ENCODE measurements at regions not wholly inside any gene's neighbourhood (a gene's known extent, or its start where the extent isn't known, plus 50 kb on each side); places are given as distances from the start of the nearest gene placed in this dataset.
A peak's percentile ranks its signal among the peaks of the same experiment; 100 is the strongest.

- no peak overlapping the region for H2AFZ ChIP-seq (ENCODE audit: low read length)
Observed at GRCh38 chr13:81988567-81988966, 1647.6 kb upstream of the SPRY2 start.

GRCh38 chr13:81987677-81988357 is 1646.9 kb upstream of the SPRY2 start:
- no peak overlapping the region for H2AFZ ChIP-seq (ENCODE audit: low read length)
- H3K79me2 ChIP-seq (ENCODE audit: low read length): no peaks in the 10 kb centered on the region
- BruUV-seq (replicated peaks): no TSS peak
- no peaks in the 10 kb centered on the region for H3F3A ChIP-seq (ENCODE audit: low read length, unreplicated experiment)
- no peaks in the 10 kb centered on the region for H3K9me2 ChIP-seq (replicated peaks; ENCODE audit: low read length)
- no peaks in the 10 kb centered on the region for H3K36me3 ChIP-seq (ENCODE audit: low read depth, low read length)
- H3K4me3 ChIP-seq (ENCODE audit: low read length): no peak overlapping the region
- no peaks in the 10 kb centered on the region for H4K20me1 ChIP-seq (ENCODE audit: low read length)
- no peaks in the 10 kb centered on the region for H3K9me3 ChIP-seq (ENCODE audit: low read length)
- H3K27ac ChIP-seq (ENCODE audit: low read length): no peak overlapping the region
- no peaks in the 10 kb centered on the region for H3K27me3 ChIP-seq (ENCODE audit: low read length)
- H3K4me2 ChIP-seq (ENCODE audit: low read length): no peak overlapping the region
- DNase-seq (no peak), ATAC-seq (no peak)
- H3K4me1 ChIP-seq (ENCODE audit: insufficient read depth, low read length): no peaks in the 10 kb centered on the region
- POLR2A ChIA-PET (ENCODE audit: unreplicated experiment): no interaction called here
- CTCF ChIA-PET: no interaction called here
- TF ChIP-seq CTCF (conservative IDR thresholded peaks at IDR 0.05; ENCODE audit: low read depth, low read length): no peak
- no peak for TF ChIP-seq EZH2phosphoT487 (IDR thresholded peaks at IDR 0.05; ENCODE audit: borderline replicate concordance, low read length)
- intact Hi-C loops (cut with micrococcal nuclease): no loop called here
- H3K9ac ChIP-seq (ENCODE audit: low read length): no peak overlapping the region

More at GRCh38 chr13:81988567-81988966, 1647.6 kb upstream of the SPRY2 start:
- ATAC-seq: no peak
- no peaks in the 10 kb centered on the region for H3K9me2 ChIP-seq (replicated peaks; ENCODE audit: low read length)
- no peak overlapping the region for H3K4me3 ChIP-seq (ENCODE audit: low read length)
- no peaks in the 10 kb centered on the region for H3F3A ChIP-seq (ENCODE audit: low read length, unreplicated experiment)
- BruUV-seq (replicated peaks): no TSS peak
- intact Hi-C loops (cut with micrococcal nuclease): no loop called here
- no peaks in the 10 kb centered on the region for H4K20me1 ChIP-seq (ENCODE audit: low read length)
- POLR2A ChIA-PET (ENCODE audit: unreplicated experiment): no interaction called here
- CTCF ChIA-PET: no interaction called here
- no peak overlapping the region for H3K9ac ChIP-seq (ENCODE audit: low read length)
- no peaks in the 10 kb centered on the region for H3K79me2 ChIP-seq (ENCODE audit: low read length)
- no peaks in the 10 kb centered on the region for H3K27me3 ChIP-seq (ENCODE audit: low read length)
- H3K4me2 ChIP-seq (ENCODE audit: low read length): no peak overlapping the region
- no peaks in the 10 kb centered on the region for H3K36me3 ChIP-seq (ENCODE audit: low read depth, low read length)
- no peaks in the 10 kb centered on the region for H3K4me1 ChIP-seq (ENCODE audit: insufficient read depth, low read length)
- H3K27ac ChIP-seq (ENCODE audit: low read length): no peak overlapping the region
- no peak for TF ChIP-seq EZH2 (IDR thresholded peaks at IDR 0.05; ENCODE audit: low read length, unreplicated experiment)
- TF ChIP-seq CTCF (conservative IDR thresholded peaks at IDR 0.05; ENCODE audit: low read depth, low read length): no peak
- no peak for TF ChIP-seq EZH2phosphoT487 (IDR thresholded peaks at IDR 0.05; ENCODE audit: borderline replicate concordance, low read length)
- H3K9me3 ChIP-seq (ENCODE audit: low read length): no peaks in the 10 kb centered on the region
- no peak for DNase-seq

DNA sequence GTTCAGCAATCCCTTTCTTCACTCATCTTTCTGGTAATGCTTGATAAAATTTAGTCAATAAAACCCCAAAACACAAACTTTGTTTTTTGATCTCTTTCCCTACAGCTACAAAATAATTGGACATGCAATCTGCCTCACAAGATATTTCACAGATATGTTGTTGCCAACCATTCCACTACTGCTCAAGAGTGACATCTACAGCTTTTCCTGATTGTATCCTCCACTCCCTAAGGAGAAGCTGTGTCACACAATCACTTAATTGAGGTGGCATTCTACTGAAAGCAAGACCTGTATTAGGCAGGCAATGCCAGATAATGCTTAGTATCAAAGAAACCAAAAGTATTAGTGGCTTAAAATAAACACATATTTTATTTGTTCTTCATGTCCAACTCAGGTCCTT is 1646.2 kb upstream of the SPRY2 start:
- Histone ChIP-seq H3K79me2 (ENCODE audit: low read length) (no peaks in the 10 kb centered on the region), H3K27ac (ENCODE audit: low read length) (no peak overlapping the region), H3K4me1 (ENCODE audit: insufficient read depth, low read length) (no peaks in the 10 kb centered on the region), H3K4me2 (ENCODE audit: low read length) (no peak overlapping the region), H3F3A (ENCODE audit: low read length, unreplicated experiment) (no peaks in the 10 kb centered on the region), H2AFZ (ENCODE audit: low read length) (no peak overlapping the region), H3K9ac (ENCODE audit: low read length) (no peak overlapping the region), H3K4me3 (ENCODE audit: low read length) (no peak overlapping the region), H3K36me3 (ENCODE audit: low read depth, low read length) (no peaks in the 10 kb centered on the region), H3K9me2 (replicated peaks; ENCODE audit: low read length) (no peaks in the 10 kb centered on the region), H3K27me3 (ENCODE audit: low read length) (no peaks in the 10 kb centered on the region), H3K9me3 (ENCODE audit: low read length) (no peaks in the 10 kb centered on the region), H4K20me1 (ENCODE audit: low read length) (no peaks in the 10 kb centered on the region)
- ATAC-seq (peak; percentile 60; the same call in 1 of the 2 replicates), DNase-seq (no peak)
- CTCF ChIA-PET: interaction anchor here (0.6 kb wide), 1 partner anchor 112 kb away, joined by 3 read pairs; no protein-coding TSS in a partner anchor
- TF ChIP-seq EZH2 (IDR thresholded peaks at IDR 0.05; ENCODE audit: low read length, unreplicated experiment) (no peak), EZH2phosphoT487 (IDR thresholded peaks at IDR 0.05; ENCODE audit: borderline replicate concordance, low read length) (no peak), CTCF (conservative IDR thresholded peaks at IDR 0.05; ENCODE audit: low read depth, low read length) (0 out of 2 replicates have a peak, but pooled peaks have one; percentile 26)
- intact Hi-C loops (cut with micrococcal nuclease): no loop called here
- POLR2A ChIA-PET (ENCODE audit: unreplicated experiment): no interaction called here
- BruUV-seq (replicated peaks): no TSS peak
